H1 (cell line): ENCODE measurements at regions not wholly inside any gene's neighbourhood (a gene's known extent, or its start where the extent isn't known, plus 50 kb on each side); places are given as distances from the start of the nearest gene placed in this dataset.

Experiments used
- CTCF ChIA-PET: fragments of 300-600 bp; sonication (Branson Sonifier 250); formaldehyde crosslinking; loops from one replicate; lab custom pipeline; 2021; ENCODE audit not compliant: partially characterized antibody; lab: Charles Lee
- POLR2A ChIA-PET: fragments of 300-600 bp; sonication (Branson Sonifier 250); formaldehyde crosslinking; loops from one replicate; lab custom pipeline; 2021; ENCODE audit warnings: inconsistent platforms; ENCODE audit not compliant: partially characterized antibody; lab: Charles Lee
- DNase-seq, 2 experiments: peaks; one replicate each; pipeline versions ENCODE4 v3.0.0 to v3.0.0-alpha.2; 2010 to 2022; ENCODE audit warnings: low spot score in 2 of 2, low read depth in 1 of 2, mixed read lengths in 1 of 2
- FAIRE-seq: peaks from 2 replicates; lab custom pipeline; 2011; peaks lifted over from hg19 to GRCh38; lab: Jason Lieb, UNC
- H2AFZ ChIP-seq: 2 replicates; pipeline ENCODE4 v1.8.1; 2012; ENCODE audit warnings: low read length, inconsistent platforms
- H2AK5ac ChIP-seq: 2 replicates; pipeline ENCODE4 v1.6.1; 2013; ENCODE audit warnings: low read depth, low read length
- H2BK120ac ChIP-seq: replicated peaks from 2 replicates; pipeline ENCODE3; 2013; ENCODE audit warnings: low read depth, low read length, inconsistent platforms
- H2BK12ac ChIP-seq: 2 replicates; pipeline ENCODE4 v1.6.1; 2013; ENCODE audit warnings: low read depth, low read length
- H2BK15ac ChIP-seq: 2 replicates; pipeline ENCODE4 v1.6.1; 2013; ENCODE audit warnings: low read length
- H2BK20ac ChIP-seq: 2 replicates; pipeline ENCODE4 v1.6.1; 2013; ENCODE audit warnings: low read length
- H2BK5ac ChIP-seq: 2 replicates; pipeline ENCODE4 v1.6.1; 2013; ENCODE audit warnings: low read depth, low read length
- H3K14ac ChIP-seq: 2 replicates; pipeline ENCODE4 v1.6.1; 2013; ENCODE audit warnings: inconsistent platforms; ENCODE audit not compliant: insufficient read length
- H3K18ac ChIP-seq: 2 replicates; pipeline ENCODE4 v1.6.1; 2013; ENCODE audit warnings: low read length; ENCODE audit errors: extremely low read depth
- H3K23ac ChIP-seq: 2 replicates; pipeline ENCODE4 v1.6.1; 2013; ENCODE audit warnings: inconsistent platforms; ENCODE audit not compliant: insufficient read length
- H3K23me2 ChIP-seq: 2 replicates; pipeline ENCODE4 v1.6.1; 2013; ENCODE audit warnings: low read depth, low read length
- H3K27ac ChIP-seq: 2 replicates; pipeline ENCODE4 v1.6.1; 2011; ENCODE audit warnings: low read depth, low read length, inconsistent platforms
- H3K27me3 ChIP-seq, 4 experiments: replicated peaks in 1 of 4; 1 replicate in 1 of 4; 2 replicates in 3 of 4; pipeline versions ENCODE4 v1.6.1 to v1.8.1; 2011 to 2013; ENCODE audit warnings: low read length in 3 of 4, mild to moderate bottlenecking in 3 of 4, inconsistent platforms in 2 of 4, mixed read lengths in 2 of 4, moderate library complexity in 1 of 4; ENCODE audit not compliant: control insufficient read depth in 3 of 4, insufficient read depth in 3 of 4; ENCODE audit errors: extremely low read depth in 1 of 4
- H3K36me3 ChIP-seq, 4 experiments: 2 replicates each; pipeline versions ENCODE4 v1.6.1 to v1.8.1; 2011 to 2013; ENCODE audit warnings: mild to moderate bottlenecking in 4 of 4, low read length in 3 of 4, moderate library complexity in 2 of 4, control low read depth in 1 of 4, inconsistent platforms in 1 of 4; ENCODE audit not compliant: insufficient read depth in 4 of 4, control insufficient read depth in 2 of 4
- H3K4ac ChIP-seq: replicated peaks from 2 replicates; pipeline ENCODE3; 2013; ENCODE audit warnings: low read length, low read depth, mixed read lengths, inconsistent platforms; ENCODE audit not compliant: insufficient read length
- H3K4me1 ChIP-seq, 4 experiments: replicated peaks in 1 of 4; 1 replicate in 1 of 4; 2 replicates in 3 of 4; pipeline versions ENCODE4 v1.6.1 to v1.8.1; 2011 to 2013; ENCODE audit warnings: low read length in 3 of 4, inconsistent platforms in 2 of 4, mixed read lengths in 1 of 4; ENCODE audit not compliant: insufficient read depth in 4 of 4, control insufficient read depth in 3 of 4
- H3K4me2 ChIP-seq, 2 experiments: 2 replicates each; pipeline versions ENCODE4 v1.6.1 to v1.8.1; 2011 to 2013; ENCODE audit warnings: low read depth in 2 of 2, low read length in 2 of 2, control low read depth in 1 of 2, inconsistent platforms in 1 of 2, mild to moderate bottlenecking in 1 of 2; ENCODE audit not compliant: insufficient read depth in 1 of 2
- H3K4me3 ChIP-seq, 4 experiments: fragments of 200-600, 300-600 bp in 1 of 4; sonication (generic), shearing (Covaris generic), sonication (Bioruptor Twin) in 1 of 4; 2 replicates each; pipeline versions ENCODE4 v1.5.1 to v1.8.1; 2011 to 2016; ENCODE audit warnings: low read length in 4 of 4, low read depth in 3 of 4, control low read depth in 2 of 4, inconsistent platforms in 2 of 4, mild to moderate bottlenecking in 2 of 4, mixed read lengths in 1 of 4, moderate library complexity in 1 of 4; ENCODE audit not compliant: insufficient read depth in 2 of 4; ENCODE audit errors: extremely low read depth in 1 of 4
- H3K56ac ChIP-seq: replicated peaks from 2 replicates; pipeline ENCODE3; 2013; ENCODE audit warnings: low read depth, mild to moderate bottlenecking, mixed read lengths, low read length, inconsistent platforms; ENCODE audit not compliant: insufficient read length
- H3K79me1 ChIP-seq: 2 replicates; pipeline ENCODE4 v1.6.1; 2013; ENCODE audit warnings: low read depth, low read length, control low read depth
- H3K79me2 ChIP-seq, 2 experiments: 2 replicates each; pipeline versions ENCODE4 v1.6.1 to v1.8.1; 2012 to 2013; ENCODE audit warnings: low read length in 2 of 2, mild to moderate bottlenecking in 2 of 2, inconsistent platforms in 1 of 2; ENCODE audit not compliant: insufficient read depth in 2 of 2, control insufficient read depth in 1 of 2
- H3K9ac ChIP-seq, 4 experiments: replicated peaks in 1 of 4; 1 replicate in 1 of 4; 2 replicates in 3 of 4; pipeline versions ENCODE4 v1.6.1 to v1.8.1; 2011 to 2013; ENCODE audit warnings: low read depth in 3 of 4, low read length in 3 of 4, control low read depth in 2 of 4, mild to moderate bottlenecking in 2 of 4, moderate library complexity in 2 of 4, inconsistent platforms in 1 of 4; ENCODE audit errors: extremely low read depth in 1 of 4
- H3K9me3 ChIP-seq, 2 experiments: 2 replicates each; pipeline versions ENCODE4 v1.6.1 to v1.8.1; 2012 to 2013; ENCODE audit warnings: mild to moderate bottlenecking in 2 of 2, moderate library complexity in 2 of 2, control low read depth in 1 of 2, inconsistent platforms in 1 of 2, low read depth in 1 of 2, low read length in 1 of 2, mixed read lengths in 1 of 2; ENCODE audit not compliant: insufficient read depth in 2 of 2
- H4K20me1 ChIP-seq, 2 experiments: replicated peaks in 1 of 2; 2 replicates each; pipeline versions ENCODE3 to v1.8.1; 2011 to 2013; ENCODE audit warnings: inconsistent platforms in 2 of 2, low read length in 2 of 2, mild to moderate bottlenecking in 1 of 2; ENCODE audit not compliant: insufficient read depth in 2 of 2, control insufficient read depth in 1 of 2
- H4K5ac ChIP-seq: 2 replicates; pipeline ENCODE4 v1.6.1; 2013; ENCODE audit warnings: low read length, low read depth, mixed read lengths, inconsistent platforms; ENCODE audit not compliant: insufficient read length
- H4K8ac ChIP-seq: 2 replicates; pipeline ENCODE4 v1.8.0; 2013; ENCODE audit warnings: mild to moderate bottlenecking, moderate library complexity, low read length, inconsistent platforms; ENCODE audit not compliant: insufficient read depth; ENCODE audit errors: extremely low read depth
- H4K91ac ChIP-seq: replicated peaks from 2 replicates; pipeline ENCODE3; 2013; ENCODE audit warnings: low read length, mixed read lengths, inconsistent platforms; ENCODE audit not compliant: insufficient read length
- CBX5 ChIP-seq: fragments of 300-800, 300-1000 bp; sonication (generic); IDR thresholded peaks from 2 replicates; pipeline ENCODE4 v1.7.1; 2016; ENCODE audit warnings: antibody characterized with exemption, low read length, low read depth
- CBX8 ChIP-seq: fragments of 300-800, 300-1000 bp; sonication (generic); IDR thresholded peaks from 2 replicates; pipeline ENCODE4 v1.7.1; 2016; ENCODE audit warnings: low read depth, low read length, borderline replicate concordance
- CREB1 ChIP-seq: IDR thresholded peaks from 2 replicates; pipeline ENCODE4 v1.6.1; 2012; ENCODE audit warnings: inconsistent platforms
- GABPA ChIP-seq: IDR thresholded peaks from 2 replicates; pipeline ENCODE4 v1.6.1; 2011; ENCODE audit warnings: mild to moderate bottlenecking, low read length, moderate library complexity, borderline replicate concordance; ENCODE audit not compliant: insufficient read depth
- HDAC2 ChIP-seq, 2 experiments: fragments of 300-600 bp in 1 of 2; sonication (generic) in 1 of 2; IDR thresholded peaks; 2 replicates each; pipeline ENCODE4 v1.6.1; 2011 to 2012; ENCODE audit warnings: low read depth in 2 of 2, low read length in 2 of 2, mild to moderate bottlenecking in 2 of 2, moderate library complexity in 2 of 2, borderline replicate concordance in 1 of 2, inconsistent platforms in 1 of 2
- KDM1A ChIP-seq: fragments of 200-600, 300-600 bp; sonication (generic); IDR thresholded peaks from 2 replicates; pipeline ENCODE4 v1.7.1; 2016; ENCODE audit warnings: mild to moderate bottlenecking, low read length, borderline replicate concordance
- MAFK ChIP-seq: IDR thresholded peaks from 2 replicates; pipeline ENCODE4 v1.6.1; 2012; ENCODE audit warnings: low read depth, mild to moderate bottlenecking, improper control_type of control experiment, low read length
- NANOG ChIP-seq: IDR thresholded peaks from 2 replicates; pipeline ENCODE4 v1.6.1; 2011; ENCODE audit warnings: low read length, low read depth, mild to moderate bottlenecking, inconsistent platforms; ENCODE audit not compliant: insufficient read depth, poor library complexity, severe bottlenecking
- PHF8 ChIP-seq: fragments of 200-600 bp; sonication (generic); conservative IDR thresholded peaks from 2 replicates; pipeline ENCODE4 v1.7.1; 2012; ENCODE audit warnings: low read depth, mild to moderate bottlenecking, inconsistent platforms, low read length, moderate library complexity
- POLR2A ChIP-seq, 2 experiments: IDR thresholded peaks; 1 replicate in 1 of 2; 2 replicates in 1 of 2; pipeline ENCODE4 v1.6.1; 2011; ENCODE audit warnings: low read depth in 2 of 2, low read length in 2 of 2, mild to moderate bottlenecking in 2 of 2; ENCODE audit errors: control extremely low read depth in 1 of 2
- SIX5 ChIP-seq: IDR thresholded peaks from 2 replicates; pipeline ENCODE4 v1.6.1; 2011; ENCODE audit warnings: mild to moderate bottlenecking, low read depth, low read length
- SP4 ChIP-seq: IDR thresholded peaks from 2 replicates; pipeline ENCODE4 v1.6.1; 2012; ENCODE audit warnings: low read length, inconsistent platforms
- SRF ChIP-seq: IDR thresholded peaks from 2 replicates; pipeline ENCODE4 v1.6.1; 2011; ENCODE audit warnings: mild to moderate bottlenecking, low read depth, low read length, moderate library complexity
- TAF1 ChIP-seq: IDR thresholded peaks from 2 replicates; pipeline ENCODE4 v1.6.1; 2011; ENCODE audit warnings: mild to moderate bottlenecking, low read depth, low read length
- TBP ChIP-seq: IDR thresholded peaks from 2 replicates; pipeline ENCODE4 v1.6.1; 2011; ENCODE audit warnings: low read depth, low read length, improper control_type of control experiment
- TEAD4 ChIP-seq: IDR thresholded peaks from 2 replicates; pipeline ENCODE4 v1.6.1; 2012; ENCODE audit warnings: low read depth, low read length, inconsistent platforms, mixed read lengths
- WGBS, 2 experiments: shearing (Covaris generic) in 1 of 2; methylation state at CpG; one replicate each; pipeline versions ENCODE4 v1.1.6 to v1.1.7; 2013 to 2015; ENCODE audit warnings: low lambda C conversion rate in 2 of 2, mixed read lengths in 2 of 2, inconsistent platforms in 1 of 2, low coverage in 1 of 2, missing lambda C conversion rate in 1 of 2; ENCODE audit not compliant: insufficient replicate concordance in 2 of 2, insufficient coverage in 1 of 2, insufficient read length in 1 of 2; ENCODE audit errors: extremely low coverage in 1 of 2, missing lambda C conversion rate in 1 of 2; 5-methylcytosine and 5-hydroxymethylcytosine counted together

DNA sequence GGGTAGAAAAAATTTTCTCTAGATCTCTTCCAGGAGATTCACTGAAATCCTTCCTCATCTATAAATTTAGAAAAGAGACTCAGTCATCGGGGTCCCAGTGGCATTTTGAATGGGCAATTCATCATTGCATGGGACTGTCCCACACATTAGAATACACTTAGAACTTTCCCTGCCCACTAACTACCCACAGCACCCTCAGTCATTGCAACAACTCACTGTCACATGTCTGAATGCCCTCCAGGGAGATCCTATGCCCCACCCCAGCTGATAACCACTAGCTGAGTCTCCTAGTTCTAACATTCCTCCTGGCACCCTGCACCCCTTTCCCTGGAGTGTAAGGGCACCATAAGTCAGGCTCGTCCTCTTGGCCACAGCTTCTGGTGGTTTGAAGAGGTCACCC lies 89.6 kb downstream of the INSIG2 start:
- no peak overlapping the region for H3K18ac ChIP-seq

More for the DNA sequence above, 89.6 kb downstream of the INSIG2 start:
- Histone ChIP-seq H2AFZ (no peak overlapping the region), H4K91ac (no peak overlapping the region), H3K4me3 (no peak overlapping the region), H3K4ac (no peak overlapping the region), H3K4me1 (no peaks in the 10 kb centered on the region; a peak in 1 of 7 replicates), H3K23ac (no peak overlapping the region), H3K79me2 (no peaks in the 10 kb centered on the region), H2BK12ac (no peak overlapping the region), H2AK5ac (no peak overlapping the region), H3K27me3 (no peaks in the 10 kb centered on the region), H2BK5ac (no peak overlapping the region), H3K14ac (no peak overlapping the region), H3K9ac (no peak overlapping the region), H3K27ac (no peak overlapping the region), H3K56ac (no peak overlapping the region), H3K79me1 (no peaks in the 10 kb centered on the region), H2BK20ac (no peak overlapping the region), H4K20me1 (no peaks in the 10 kb centered on the region), H3K9me3 (no peaks in the 10 kb centered on the region), H3K36me3 (no peaks in the 10 kb centered on the region), H2BK120ac (no peak overlapping the region), H3K4me2 (no peak overlapping the region), H4K8ac (no peak overlapping the region; the same call in 1 of the 2 replicates), H2BK15ac (no peak overlapping the region), H3K23me2 (no peaks in the 10 kb centered on the region), H4K5ac (no peak overlapping the region)
- no peak for DNase-seq
- 98% methylated on average over 2 of the region's 2 CpGs; no CpG with 5 or more reads in 1 of the 2 experiments for WGBS, 2 experiments
- no peak for FAIRE-seq
- TF ChIP-seq POLR2A (IDR thresholded peaks at IDR 0.05; ENCODE audit: control extremely low read depth in 1 of 2, low read depth in 2 of 2, low read length in 2 of 2) (no peak), TAF1 (no peak), MAFK (no peak), HDAC2 (IDR thresholded peaks at IDR 0.05; ENCODE audit: borderline replicate concordance in 1 of 2, low read depth in 2 of 2, low read length in 2 of 2) (no peak), TEAD4 (no peak), CBX5 (no peak), CBX8 (no peak), CREB1 (no peak), TBP (no peak), NANOG (no peak), KDM1A (no peak), SRF (no peak), PHF8 (no peak), SP4 (no peak), SIX5 (no peak), GABPA (no peak)
- ChIA-PET CTCF (interaction anchor here (1.6 kb wide), 1 partner anchor 12 kb away, joined by 4 read pairs; no protein-coding TSS in a partner anchor), POLR2A (interaction anchor here (1.4 to 4.8 kb wide), 2 partner anchors 8 to 15 kb away, joined by 3 to 26 read pairs; no protein-coding TSS in a partner anchor)
